ENCODE measurements at regions not wholly inside any gene's neighbourhood (a gene's known extent, or its start where the extent isn't known, plus 50 kb on each side); places are given as distances from the start of the nearest gene placed in this dataset.

DNA sequence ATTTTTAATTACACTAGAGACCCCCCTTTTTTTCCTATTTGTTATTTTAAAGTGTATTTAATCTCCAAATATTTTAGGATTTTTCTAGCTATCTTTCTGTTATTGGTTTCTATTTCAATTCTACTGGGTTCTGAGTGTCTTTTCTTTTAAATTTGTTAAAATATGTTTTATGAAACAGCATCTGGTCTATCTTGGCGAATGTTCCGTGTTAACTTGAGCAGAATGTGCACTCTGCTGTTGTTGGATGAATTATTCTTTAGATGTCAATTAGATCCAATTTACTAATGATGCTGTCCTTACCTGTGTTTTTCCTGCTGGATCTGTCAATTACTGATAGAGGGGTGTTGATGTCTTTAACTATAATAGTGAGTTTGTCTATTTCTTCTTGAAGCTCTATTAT lies 462.0 kb upstream of the CNTN3 start:
- TF ChIP-seq JUND (IDR thresholded peaks at IDR 0.05): no peak
- TF ChIP-seq, protein P1, sequence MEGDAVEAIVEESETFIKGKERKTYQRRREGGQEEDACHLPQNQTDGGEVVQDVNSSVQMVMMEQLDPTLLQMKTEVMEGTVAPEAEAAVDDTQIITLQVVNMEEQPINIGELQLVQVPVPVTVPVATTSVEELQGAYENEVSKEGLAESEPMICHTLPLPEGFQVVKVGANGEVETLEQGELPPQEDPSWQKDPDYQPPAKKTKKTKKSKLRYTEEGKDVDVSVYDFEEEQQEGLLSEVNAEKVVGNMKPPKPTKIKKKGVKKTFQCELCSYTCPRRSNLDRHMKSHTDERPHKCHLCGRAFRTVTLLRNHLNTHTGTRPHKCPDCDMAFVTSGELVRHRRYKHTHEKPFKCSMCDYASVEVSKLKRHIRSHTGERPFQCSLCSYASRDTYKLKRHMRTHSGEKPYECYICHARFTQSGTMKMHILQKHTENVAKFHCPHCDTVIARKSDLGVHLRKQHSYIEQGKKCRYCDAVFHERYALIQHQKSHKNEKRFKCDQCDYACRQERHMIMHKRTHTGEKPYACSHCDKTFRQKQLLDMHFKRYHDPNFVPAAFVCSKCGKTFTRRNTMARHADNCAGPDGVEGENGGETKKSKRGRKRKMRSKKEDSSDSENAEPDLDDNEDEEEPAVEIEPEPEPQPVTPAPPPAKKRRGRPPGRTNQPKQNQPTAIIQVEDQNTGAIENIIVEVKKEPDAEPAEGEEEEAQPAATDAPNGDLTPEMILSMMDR (IDR thresholded peaks at IDR 0.05): no peak
- no peak for TF ChIP-seq TAF1 (IDR thresholded peaks at IDR 0.05; ENCODE audit: borderline replicate concordance, low read depth, low read length)
- TF ChIP-seq EZH2phosphoT487 (IDR thresholded peaks at IDR 0.05; ENCODE audit: borderline replicate concordance, low read depth): no peak
- TF ChIP-seq, protein P2, sequence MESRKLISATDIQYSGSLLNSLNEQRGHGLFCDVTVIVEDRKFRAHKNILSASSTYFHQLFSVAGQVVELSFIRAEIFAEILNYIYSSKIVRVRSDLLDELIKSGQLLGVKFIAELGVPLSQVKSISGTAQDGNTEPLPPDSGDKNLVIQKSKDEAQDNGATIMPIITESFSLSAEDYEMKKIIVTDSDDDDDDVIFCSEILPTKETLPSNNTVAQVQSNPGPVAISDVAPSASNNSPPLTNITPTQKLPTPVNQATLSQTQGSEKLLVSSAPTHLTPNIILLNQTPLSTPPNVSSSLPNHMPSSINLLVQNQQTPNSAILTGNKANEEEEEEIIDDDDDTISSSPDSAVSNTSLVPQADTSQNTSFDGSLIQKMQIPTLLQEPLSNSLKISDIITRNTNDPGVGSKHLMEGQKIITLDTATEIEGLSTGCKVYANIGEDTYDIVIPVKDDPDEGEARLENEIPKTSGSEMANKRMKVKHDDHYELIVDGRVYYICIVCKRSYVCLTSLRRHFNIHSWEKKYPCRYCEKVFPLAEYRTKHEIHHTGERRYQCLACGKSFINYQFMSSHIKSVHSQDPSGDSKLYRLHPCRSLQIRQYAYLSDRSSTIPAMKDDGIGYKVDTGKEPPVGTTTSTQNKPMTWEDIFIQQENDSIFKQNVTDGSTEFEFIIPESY (IDR thresholded peaks at IDR 0.05; ENCODE audit: borderline replicate concordance, low read depth): no peak
- TF ChIP-seq, protein P3, sequence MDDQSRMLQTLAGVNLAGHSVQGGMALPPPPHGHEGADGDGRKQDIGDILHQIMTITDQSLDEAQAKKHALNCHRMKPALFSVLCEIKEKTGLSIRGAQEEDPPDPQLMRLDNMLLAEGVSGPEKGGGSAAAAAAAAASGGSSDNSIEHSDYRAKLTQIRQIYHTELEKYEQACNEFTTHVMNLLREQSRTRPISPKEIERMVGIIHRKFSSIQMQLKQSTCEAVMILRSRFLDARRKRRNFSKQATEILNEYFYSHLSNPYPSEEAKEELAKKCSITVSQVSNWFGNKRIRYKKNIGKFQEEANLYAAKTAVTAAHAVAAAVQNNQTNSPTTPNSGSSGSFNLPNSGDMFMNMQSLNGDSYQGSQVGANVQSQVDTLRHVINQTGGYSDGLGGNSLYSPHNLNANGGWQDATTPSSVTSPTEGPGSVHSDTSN (IDR thresholded peaks at IDR 0.05): no peak
- no peak for TF ChIP-seq SIN3A (IDR thresholded peaks at IDR 0.05; ENCODE audit: borderline replicate concordance, low read depth, low read length)
